Astrocyte (in vitro differentiated cells and primary cell): ENCODE measurements at regions not wholly inside any gene's neighbourhood (a gene's known extent, or its start where the extent isn't known, plus 50 kb on each side); places are given as distances from the start of the nearest gene placed in this dataset.

ENCODE experiments used
- DNase-seq: peaks from one replicate; pipeline ENCODE4 v3.0.0-alpha.2; 2010; ENCODE audit warnings: low read depth
- FAIRE-seq: peaks from 2 replicates; lab custom pipeline; 2011; peaks lifted over from hg19 to GRCh38; lab: Jason Lieb, UNC
- H2AFZ ChIP-seq: 2 replicates; pipeline ENCODE4 v1.6.0; 2012; ENCODE audit warnings: low read depth, low read length, inconsistent platforms
- H3K27ac ChIP-seq: 2 replicates; pipeline ENCODE4 v1.5.1; 2011; ENCODE audit warnings: low read depth, low read length, inconsistent platforms
- H3K27me3 ChIP-seq: 2 replicates; pipeline ENCODE4 v1.6.0; 2011; ENCODE audit warnings: low read length, inconsistent platforms; ENCODE audit not compliant: insufficient read depth
- H3K36me3 ChIP-seq: 2 replicates; pipeline ENCODE4 v1.5.1; 2011; ENCODE audit warnings: low read length, inconsistent platforms; ENCODE audit not compliant: insufficient read depth
- H3K4me1 ChIP-seq: 2 replicates; pipeline ENCODE4 v1.5.1; 2011; ENCODE audit warnings: low read length, inconsistent platforms; ENCODE audit not compliant: insufficient read depth
- H3K4me2 ChIP-seq: 2 replicates; pipeline ENCODE4 v1.6.0; 2012; ENCODE audit warnings: low read length, inconsistent platforms
- H3K4me3 ChIP-seq: 2 replicates; pipeline ENCODE4 v1.5.1; 2011; ENCODE audit warnings: low read depth, mild to moderate bottlenecking, low read length, inconsistent platforms; ENCODE audit not compliant: insufficient read depth
- H3K79me2 ChIP-seq: 2 replicates; pipeline ENCODE4 v1.6.0; 2012; ENCODE audit warnings: mild to moderate bottlenecking, low read length, inconsistent platforms; ENCODE audit not compliant: insufficient read depth
- H3K9ac ChIP-seq: 2 replicates; pipeline ENCODE4 v1.6.0; 2012; ENCODE audit warnings: mild to moderate bottlenecking, low read length, inconsistent platforms
- H3K9me3 ChIP-seq: 2 replicates; pipeline ENCODE4 v1.5.1; 2012; ENCODE audit warnings: low read depth, mild to moderate bottlenecking, low read length, inconsistent platforms; ENCODE audit not compliant: insufficient read depth
- H4K20me1 ChIP-seq: 2 replicates; pipeline ENCODE4 v1.6.0; 2012; ENCODE audit warnings: low read length, inconsistent platforms; ENCODE audit not compliant: insufficient read depth
- H3K27ac Mint-ChIP-seq: one replicate; pipeline ENCODE4 v1.8.0; 2021; ENCODE audit warnings: mild to moderate bottlenecking, mixed read lengths; ENCODE audit not compliant: unreplicated experiment
- H3K27me3 Mint-ChIP-seq: one replicate; pipeline ENCODE4 v1.8.0; 2021; ENCODE audit warnings: low read depth, mixed read lengths; ENCODE audit not compliant: unreplicated experiment
- H3K36me3 Mint-ChIP-seq: one replicate; pipeline ENCODE4 v1.8.0; 2021; ENCODE audit warnings: low read depth, mixed read lengths; ENCODE audit not compliant: unreplicated experiment
- H3K4me1 Mint-ChIP-seq: one replicate; pipeline ENCODE4 v1.8.0; 2021; ENCODE audit warnings: low read depth, mixed read lengths; ENCODE audit not compliant: unreplicated experiment
- H3K4me3 Mint-ChIP-seq: one replicate; pipeline ENCODE4 v1.8.0; 2021; ENCODE audit warnings: mild to moderate bottlenecking, moderate library complexity, mixed read lengths; ENCODE audit not compliant: unreplicated experiment
- H3K9me3 Mint-ChIP-seq: one replicate; pipeline ENCODE4 v1.8.0; 2021; ENCODE audit warnings: mild to moderate bottlenecking, mixed read lengths; ENCODE audit not compliant: unreplicated experiment
- CTCF ChIP-seq: IDR thresholded peaks from 2 replicates; pipeline ENCODE4 v1.5.1; 2011; ENCODE audit warnings: low read depth, mild to moderate bottlenecking, inconsistent platforms, low read length, moderate library complexity; ENCODE audit not compliant: insufficient read depth
- EZH2 ChIP-seq: IDR thresholded peaks from 2 replicates; pipeline ENCODE4 v1.6.1; 2012; ENCODE audit warnings: mild to moderate bottlenecking, low read length, inconsistent platforms; ENCODE audit not compliant: insufficient read depth

- no peak overlapping the region for H3K9ac ChIP-seq
- Mint-ChIP-seq H3K4me3 (no peak overlapping the region), H3K27me3 (peaks cover 3% of the 10 kb centered on the region), H3K36me3 (no peaks in the 10 kb centered on the region), H3K4me1 (no peaks in the 10 kb centered on the region), H3K9me3 (no peaks in the 10 kb centered on the region), H3K27ac (no peak overlapping the region)
- FAIRE-seq, result no peak
- no peak overlapping the region for H3K27ac ChIP-seq
- H3K36me3 ChIP-seq, result no peaks in the 10 kb centered on the region
- no peak overlapping the region for H3K4me3 ChIP-seq
- no peaks in the 10 kb centered on the region for H3K4me1 ChIP-seq
- TF ChIP-seq CTCF (no peak), EZH2 (no peak)
- no peak overlapping the region for H3K4me2 ChIP-seq
- no peaks in the 10 kb centered on the region for H3K27me3 ChIP-seq
- H3K79me2 ChIP-seq, result no peaks in the 10 kb centered on the region
- H2AFZ ChIP-seq, result no peak overlapping the region
- no peaks in the 10 kb centered on the region for H3K9me3 ChIP-seq
- no peaks in the 10 kb centered on the region for H4K20me1 ChIP-seq
- no peak for DNase-seq
These were observed 86.3 kb upstream of the ARHGEF26 start for GRCh38 chr3:154034797-154035330.

GRCh38 chr3:154040283-154040682, 80.9 kb upstream of the ARHGEF26 start:
- Histone ChIP-seq H3K27me3 (no peaks in the 10 kb centered on the region), H3K4me1 (no peaks in the 10 kb centered on the region), H3K9ac (no peak overlapping the region), H2AFZ (no peak overlapping the region), H4K20me1 (no peaks in the 10 kb centered on the region), H3K4me3 (no peak overlapping the region), H3K36me3 (no peaks in the 10 kb centered on the region), H3K79me2 (no peaks in the 10 kb centered on the region), H3K4me2 (no peak overlapping the region), H3K9me3 (no peaks in the 10 kb centered on the region), H3K27ac (no peak overlapping the region)
- TF ChIP-seq CTCF, result peak; percentile 34
- no peak for TF ChIP-seq EZH2
- H3K4me3 Mint-ChIP-seq, result no peak overlapping the region
- no peak for FAIRE-seq
- H3K9me3 Mint-ChIP-seq, result no peaks in the 10 kb centered on the region
- DNase-seq, result no peak
- H3K27ac Mint-ChIP-seq, result no peak overlapping the region
- no peaks in the 10 kb centered on the region for H3K36me3 Mint-ChIP-seq
- no peaks in the 10 kb centered on the region for H3K4me1 Mint-ChIP-seq
- no peaks in the 10 kb centered on the region for H3K27me3 Mint-ChIP-seq

- no peaks in the 10 kb centered on the region for H3K4me1 ChIP-seq
- H3K4me3 Mint-ChIP-seq, result no peak overlapping the region
- FAIRE-seq, result no peak
These were observed 76.5 kb upstream of the ARHGEF26 start for GRCh38 chr3:154044671-154045070.

More at GRCh38 chr3:154044671-154045070, 76.5 kb upstream of the ARHGEF26 start:
- no peaks in the 10 kb centered on the region for H3K79me2 ChIP-seq
- no peak for DNase-seq
- H3K27ac Mint-ChIP-seq, result no peak overlapping the region
- H3K36me3 Mint-ChIP-seq, result no peaks in the 10 kb centered on the region
- H3K9me3 Mint-ChIP-seq, result no peaks in the 10 kb centered on the region
- H3K36me3 ChIP-seq, result no peaks in the 10 kb centered on the region
- no peaks in the 10 kb centered on the region for H3K9me3 ChIP-seq
- no peaks in the 10 kb centered on the region for H4K20me1 ChIP-seq
- H3K27me3 ChIP-seq, result no peaks in the 10 kb centered on the region
- H3K4me3 ChIP-seq, result no peak overlapping the region
- H3K4me1 Mint-ChIP-seq, result no peaks in the 10 kb centered on the region
- no peaks in the 10 kb centered on the region for H3K27me3 Mint-ChIP-seq
- no peak overlapping the region for H2AFZ ChIP-seq
- TF ChIP-seq EZH2, result no peak
- no peak for TF ChIP-seq CTCF
- H3K27ac ChIP-seq, result no peak overlapping the region
- H3K4me2 ChIP-seq, result no peak overlapping the region
- no peak overlapping the region for H3K9ac ChIP-seq
